ENCODE measurements at regions not wholly inside any gene's neighbourhood (a gene's known extent, or its start where the extent isn't known, plus 50 kb on each side); places are given as distances from the start of the nearest gene placed in this dataset.
"Not testable (repeated sequence)": the region's sequence is repeated elsewhere in the genome, so short reads cannot be mapped to it uniquely, and the experiment has no call there.

- TF ChIP-seq POLR2AphosphoS5 (IDR thresholded peaks at IDR 0.05; ENCODE audit: low read length); CTCF (IDR thresholded peaks at IDR 0.05 in 2 of 3, conservative IDR thresholded peaks at IDR 0.05 in 1 of 3; ENCODE audit: control insufficient read depth in 2 of 3, extremely low read depth in 1 of 3, insufficient read depth in 1 of 3, low read depth in 3 of 3, low read length in 3 of 3); EGR1 (IDR thresholded peaks at IDR 0.05; ENCODE audit: borderline replicate concordance in 1 of 2, low read depth in 2 of 2, low read length in 2 of 2); MAX (IDR thresholded peaks at IDR 0.05; ENCODE audit: low read depth, low read length); BHLHE40 (IDR thresholded peaks at IDR 0.05; ENCODE audit: borderline replicate concordance in 1 of 2, low read depth in 2 of 2, low read length in 1 of 2); POLR2A (IDR thresholded peaks at IDR 0.05; ENCODE audit: low read depth, low read length); EP300 (IDR thresholded peaks at IDR 0.05; ENCODE audit: borderline replicate concordance in 1 of 2, control insufficient read depth in 1 of 2, low read depth in 2 of 2, low read length in 2 of 2); RAD21 (IDR thresholded peaks at IDR 0.05; ENCODE audit: insufficient read depth, low read depth, low read length); CHD2 (IDR thresholded peaks at IDR 0.05; ENCODE audit: borderline replicate concordance, low read depth, low read length): not testable (repeated sequence)
- TF ChIP-seq, protein P1, sequence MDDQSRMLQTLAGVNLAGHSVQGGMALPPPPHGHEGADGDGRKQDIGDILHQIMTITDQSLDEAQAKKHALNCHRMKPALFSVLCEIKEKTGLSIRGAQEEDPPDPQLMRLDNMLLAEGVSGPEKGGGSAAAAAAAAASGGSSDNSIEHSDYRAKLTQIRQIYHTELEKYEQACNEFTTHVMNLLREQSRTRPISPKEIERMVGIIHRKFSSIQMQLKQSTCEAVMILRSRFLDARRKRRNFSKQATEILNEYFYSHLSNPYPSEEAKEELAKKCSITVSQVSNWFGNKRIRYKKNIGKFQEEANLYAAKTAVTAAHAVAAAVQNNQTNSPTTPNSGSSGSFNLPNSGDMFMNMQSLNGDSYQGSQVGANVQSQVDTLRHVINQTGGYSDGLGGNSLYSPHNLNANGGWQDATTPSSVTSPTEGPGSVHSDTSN (IDR thresholded peaks at IDR 0.05; ENCODE audit: insufficient replicate concordance, low read depth, low read length): not testable (repeated sequence)
- TF ChIP-seq, protein P2, sequence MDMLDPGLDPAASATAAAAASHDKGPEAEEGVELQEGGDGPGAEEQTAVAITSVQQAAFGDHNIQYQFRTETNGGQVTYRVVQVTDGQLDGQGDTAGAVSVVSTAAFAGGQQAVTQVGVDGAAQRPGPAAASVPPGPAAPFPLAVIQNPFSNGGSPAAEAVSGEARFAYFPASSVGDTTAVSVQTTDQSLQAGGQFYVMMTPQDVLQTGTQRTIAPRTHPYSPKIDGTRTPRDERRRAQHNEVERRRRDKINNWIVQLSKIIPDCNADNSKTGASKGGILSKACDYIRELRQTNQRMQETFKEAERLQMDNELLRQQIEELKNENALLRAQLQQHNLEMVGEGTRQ (IDR thresholded peaks at IDR 0.05; ENCODE audit: borderline replicate concordance, low read depth, low read length): not testable (repeated sequence)
Measured at GRCh38 chr2:67331419-67332086, 65.6 kb upstream of the ETAA1 start.

All from GM12878 (cell line).